ENCODE measurements at regions not wholly inside any gene's neighbourhood (a gene's known extent, or its start where the extent isn't known, plus 50 kb on each side); places are given as distances from the start of the nearest gene placed in this dataset.
"Not testable (repeated sequence)": the region's sequence is repeated elsewhere in the genome, so short reads cannot be mapped to it uniquely, and the experiment has no call there.

DNA sequence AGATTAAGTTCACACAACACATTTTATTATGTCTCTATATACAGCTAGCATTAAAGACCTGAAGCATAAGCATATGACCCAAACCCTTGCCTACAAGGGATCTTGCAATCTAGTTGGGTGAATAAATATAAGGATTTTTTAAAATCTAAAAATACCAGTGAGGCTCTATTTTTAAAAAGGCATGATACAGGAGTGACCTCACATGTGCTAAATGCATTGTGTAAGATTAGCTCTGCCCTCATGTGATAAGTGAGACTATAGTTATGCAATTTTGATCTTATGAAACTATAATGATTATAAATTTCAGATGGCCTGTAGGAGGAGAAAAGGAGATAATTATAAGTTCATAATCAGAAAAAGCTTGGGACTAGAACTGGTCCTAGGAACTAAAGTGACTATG is 451.0 kb upstream of the MAN1A1 start:
- intact Hi-C loops (cut with DNase I, micrococcal nuclease) = no loop called here
- Mint-ChIP-seq H3K4me3 (no peak overlapping the region), H3K9me3 (ENCODE audit: low read depth) (no peaks in the 10 kb centered on the region), H3K36me3 (ENCODE audit: low read depth) (no peaks in the 10 kb centered on the region), H3K27me3 (no peaks in the 10 kb centered on the region), H3K27ac (no peak overlapping the region), H3K4me1 (no peaks in the 10 kb centered on the region)
- no peak for DNase-seq
- ATAC-seq = no peak
- ChIA-PET CTCF (no interaction called here), POLR2A (no interaction called here)

DNA sequence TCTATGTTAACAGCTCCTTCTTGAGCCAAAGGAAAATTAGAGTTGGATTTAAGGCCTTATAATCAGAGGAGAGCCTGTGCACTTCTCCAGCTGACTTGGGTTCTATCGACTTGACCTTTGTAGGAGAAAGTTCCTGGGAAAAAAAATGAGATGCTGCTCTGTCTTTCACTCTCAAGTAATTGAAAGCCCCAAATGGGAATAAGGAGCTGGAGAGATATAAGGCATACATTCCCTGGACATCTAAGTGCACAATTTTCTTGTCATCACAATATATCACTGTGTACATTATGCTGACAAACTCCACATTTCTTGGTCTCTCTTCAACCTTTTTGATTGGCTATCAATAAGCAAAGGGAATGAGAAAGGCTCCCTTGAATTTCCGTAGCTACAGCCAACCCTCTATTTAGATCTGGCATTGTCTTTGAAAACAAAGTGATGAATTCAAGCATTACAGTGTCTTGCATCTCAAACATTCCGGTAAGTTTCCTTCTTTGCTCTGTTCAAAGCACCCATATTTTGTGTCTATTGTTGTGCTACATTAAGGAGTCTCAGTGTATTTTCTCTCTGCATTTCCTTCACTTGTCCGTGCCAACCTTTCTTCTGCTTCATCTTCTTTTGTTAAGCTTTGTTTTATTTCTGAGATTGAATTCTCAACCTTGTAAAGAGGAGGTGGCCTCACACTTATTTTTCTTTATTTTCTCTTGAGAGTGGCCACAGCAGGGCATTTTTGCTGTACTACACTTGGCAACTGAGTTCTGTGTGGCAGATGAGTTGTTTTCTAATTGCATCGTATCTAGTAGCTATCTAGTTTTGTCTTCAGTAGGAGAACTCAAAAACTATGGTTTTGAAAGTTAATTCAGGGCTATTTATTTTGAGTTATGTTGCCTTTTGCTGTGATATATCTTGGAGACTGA is 450.3 kb upstream of the MAN1A1 start:
- H3K27ac Mint-ChIP-seq = no peak overlapping the region
- H3K4me1 Mint-ChIP-seq = no peaks in the 10 kb centered on the region
- H3K36me3 Mint-ChIP-seq (ENCODE audit: low read depth) = no peaks in the 10 kb centered on the region
- no peaks in the 10 kb centered on the region for H3K27me3 Mint-ChIP-seq
- intact Hi-C loops (cut with DNase I, micrococcal nuclease) = no loop called here
- H3K4me3 Mint-ChIP-seq = no peak overlapping the region
- ChIA-PET CTCF (no interaction called here), POLR2A (no interaction called here)
- ATAC-seq (no peak), DNase-seq (no peak)
- no peaks in the 10 kb centered on the region for H3K9me3 Mint-ChIP-seq (ENCODE audit: low read depth)

DNA sequence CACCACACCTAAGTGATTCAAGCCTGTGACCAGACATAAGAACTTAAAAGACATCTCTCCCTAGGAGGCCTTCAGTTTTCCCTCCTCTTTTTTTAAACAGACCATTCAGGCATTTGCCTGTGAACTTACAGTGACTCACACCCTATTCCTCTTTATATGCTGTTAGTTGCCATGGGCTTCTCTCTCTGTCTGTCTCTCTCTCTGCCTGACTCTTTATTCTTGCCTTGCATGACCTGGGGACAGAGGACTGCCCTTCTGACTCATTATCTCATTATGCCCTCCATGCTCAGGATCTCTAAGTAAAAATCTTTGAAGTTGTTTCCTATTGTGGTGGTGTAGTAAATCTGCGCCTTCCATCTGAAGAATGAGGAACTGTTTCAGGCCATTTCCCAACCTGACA is 442.2 kb upstream of the MAN1A1 start:
- H3K4me3 Mint-ChIP-seq = no peak overlapping the region
- no peaks in the 10 kb centered on the region for H3K36me3 Mint-ChIP-seq (ENCODE audit: low read depth)
- no peak overlapping the region for H3K27ac Mint-ChIP-seq
- CTCF ChIA-PET = no interaction called here
- no peaks in the 10 kb centered on the region for H3K27me3 Mint-ChIP-seq
- H3K9me3 Mint-ChIP-seq (ENCODE audit: low read depth) = no peaks in the 10 kb centered on the region
- intact Hi-C loops (cut with DNase I, micrococcal nuclease) = no loop called here
- DNase-seq (no peak), ATAC-seq (no peak)
- POLR2A ChIA-PET = no interaction called here
- H3K4me1 Mint-ChIP-seq = no peaks in the 10 kb centered on the region

DNA sequence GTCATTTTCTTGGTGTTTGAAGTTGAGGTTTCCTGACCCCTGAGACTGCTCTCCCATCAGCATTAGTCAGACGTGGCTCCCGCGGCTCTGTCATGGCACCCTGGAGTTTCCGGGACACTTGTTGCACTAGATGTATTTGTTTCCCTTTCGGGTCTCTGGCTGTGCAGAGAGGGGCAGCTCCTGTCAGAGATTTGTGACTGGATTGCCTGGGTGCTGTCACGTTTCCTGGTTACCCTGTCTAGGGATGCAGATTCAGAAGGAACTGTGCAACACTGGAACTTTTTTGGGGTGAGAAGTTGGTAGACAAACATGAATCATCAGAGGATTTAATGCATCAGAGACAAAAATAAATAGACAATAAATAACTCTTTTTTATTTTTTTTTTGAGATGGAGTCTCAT is 431.8 kb upstream of the MAN1A1 start:
- intact Hi-C loops (cut with DNase I, micrococcal nuclease) = no loop called here
- DNase-seq = no peak
- ChIA-PET CTCF (no interaction called here), POLR2A (no interaction called here)
- Mint-ChIP-seq H3K27ac (no peak overlapping the region), H3K4me3 (no peak overlapping the region), H3K27me3 (peaks cover 4% of the 10 kb centered on the region), H3K36me3 (ENCODE audit: low read depth) (no peaks in the 10 kb centered on the region), H3K4me1 (no peaks in the 10 kb centered on the region), H3K9me3 (ENCODE audit: low read depth) (no peaks in the 10 kb centered on the region)
- ATAC-seq = no peak

DNA sequence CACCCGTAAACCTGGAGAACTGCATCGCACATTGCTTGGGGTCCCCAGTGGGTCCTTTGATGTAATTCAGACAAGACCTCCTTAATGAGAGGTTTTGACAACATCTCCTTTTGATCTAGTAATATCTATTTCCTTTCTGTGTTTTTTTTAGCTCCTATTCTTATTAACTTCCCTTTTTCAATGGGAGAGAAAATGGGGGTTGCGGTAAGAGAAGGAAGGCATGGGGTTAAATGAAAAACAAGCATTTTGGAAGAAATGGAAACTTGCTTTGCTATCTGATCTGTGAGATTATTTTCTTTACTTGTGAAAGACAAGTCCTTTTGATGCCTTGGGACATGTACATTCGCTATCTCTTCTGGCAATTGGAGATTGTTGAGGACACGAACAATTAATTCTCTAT is 418.6 kb upstream of the MAN1A1 start:
- H3K4me3 Mint-ChIP-seq = no peak overlapping the region
- H3K4me1 Mint-ChIP-seq = no peaks in the 10 kb centered on the region
- peaks cover 4% of the 10 kb centered on the region for H3K9me3 Mint-ChIP-seq (ENCODE audit: low read depth)
- ATAC-seq = no peak
- H3K27ac Mint-ChIP-seq = no peak overlapping the region
- H3K36me3 Mint-ChIP-seq (ENCODE audit: low read depth) = no peaks in the 10 kb centered on the region
- DNase-seq = no peak
- intact Hi-C loops (cut with DNase I, micrococcal nuclease) = no loop called here
- ChIA-PET CTCF (no interaction called here), POLR2A (no interaction called here)
- H3K27me3 Mint-ChIP-seq = peaks cover 8% of the 10 kb centered on the region

DNA sequence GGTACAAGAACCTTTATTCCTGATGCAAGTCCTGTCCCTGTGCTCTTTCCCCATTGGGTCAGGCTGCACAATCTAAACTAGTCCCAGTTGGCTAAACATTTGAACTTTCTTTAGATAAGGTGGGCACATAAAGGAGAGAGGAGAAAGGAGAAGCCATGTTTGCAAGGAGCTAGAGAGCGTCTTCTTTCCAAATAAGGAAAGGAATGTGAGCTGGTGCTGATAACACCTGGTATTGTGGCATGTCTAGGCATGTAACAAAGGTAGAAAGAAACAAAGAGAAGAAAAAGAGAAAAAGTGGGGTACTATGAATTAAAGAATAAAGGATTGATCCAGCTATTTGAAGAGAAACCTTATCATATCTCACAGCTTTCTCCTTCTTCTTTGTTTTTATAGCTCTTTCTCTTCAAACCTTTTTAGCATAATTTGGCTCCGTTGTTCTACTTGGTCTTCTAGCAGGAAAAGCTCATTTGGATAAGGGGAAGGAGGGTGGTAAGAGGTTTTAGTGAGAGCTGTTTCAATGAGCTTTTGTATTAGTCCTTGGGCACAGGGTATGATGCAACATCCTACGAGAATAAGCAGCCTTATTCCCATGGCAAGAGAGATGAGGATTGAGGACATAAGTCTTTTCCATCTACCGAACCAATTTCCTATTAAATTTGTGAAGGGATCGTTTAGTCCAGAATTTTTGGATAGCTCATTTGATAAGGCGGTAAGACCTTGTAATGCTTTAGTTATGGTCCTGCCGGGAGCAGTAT is 415.5 kb upstream of the MAN1A1 start:
- Mint-ChIP-seq H3K27ac (no peak overlapping the region), H3K9me3 (ENCODE audit: low read depth) (no peaks in the 10 kb centered on the region), H3K4me1 (no peaks in the 10 kb centered on the region), H3K4me3 (no peak overlapping the region), H3K36me3 (ENCODE audit: low read depth) (no peaks in the 10 kb centered on the region), H3K27me3 (peaks cover 8% of the 10 kb centered on the region)
- POLR2A ChIA-PET = no interaction called here
- CTCF ChIA-PET = interaction anchor here (0.7 kb wide), 1 partner anchor 616 kb away, joined by 3 read pairs; no protein-coding TSS in a partner anchor
- ATAC-seq = no peak
- intact Hi-C loops (cut with DNase I, micrococcal nuclease) = no loop called here
- no peak for DNase-seq

DNA sequence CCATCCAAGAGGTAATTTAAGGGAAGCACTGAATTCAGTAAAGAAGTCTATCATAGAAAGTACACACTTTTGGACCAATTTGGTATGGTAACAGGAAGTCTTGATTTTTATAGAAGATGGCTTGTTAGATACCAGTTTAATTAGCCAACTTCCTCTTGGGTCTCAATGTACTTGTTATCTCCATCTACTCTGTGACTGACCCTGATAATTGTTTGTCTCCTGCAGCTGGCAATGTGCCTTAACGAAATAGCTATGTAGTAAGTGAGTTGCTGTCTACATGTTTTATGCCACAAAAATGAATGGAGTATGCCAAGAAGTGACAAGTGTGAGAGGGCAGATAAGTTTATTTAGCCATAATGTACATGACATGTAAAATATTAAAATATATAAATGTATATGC is 410.5 kb upstream of the MAN1A1 start:
- ChIA-PET POLR2A (no interaction called here), CTCF (no interaction called here)
- ATAC-seq = no peak
- peaks cover 3% of the 10 kb centered on the region for H3K27me3 Mint-ChIP-seq
- DNase-seq = no peak
- no peaks in the 10 kb centered on the region for H3K36me3 Mint-ChIP-seq (ENCODE audit: low read depth)
- no peaks in the 10 kb centered on the region for H3K4me1 Mint-ChIP-seq
- H3K9me3 Mint-ChIP-seq (ENCODE audit: low read depth) = no peaks in the 10 kb centered on the region
- H3K4me3 Mint-ChIP-seq = no peak overlapping the region
- H3K27ac Mint-ChIP-seq = no peak overlapping the region
- intact Hi-C loops (cut with DNase I, micrococcal nuclease) = no loop called here

DNA sequence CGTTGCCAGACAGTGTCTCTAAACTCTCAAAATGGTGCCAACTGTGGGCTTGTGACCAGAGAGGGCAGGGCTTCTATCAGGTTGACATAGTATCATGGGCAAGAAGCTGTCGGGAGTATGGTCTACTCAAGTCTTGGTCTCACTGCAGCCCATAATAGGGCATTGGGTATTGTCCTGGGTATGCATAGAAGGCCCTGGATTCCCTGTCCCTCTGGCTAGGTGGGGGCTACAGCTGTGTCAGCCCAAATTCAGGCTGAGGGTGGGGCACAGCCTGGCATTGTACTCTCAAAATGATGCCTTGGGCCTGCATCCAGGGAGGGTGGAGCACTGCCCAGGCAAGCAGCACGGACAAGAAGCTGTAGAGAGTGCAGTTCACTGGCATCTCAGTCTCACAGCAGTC is 408.8 kb upstream of the MAN1A1 start:
- CTCF ChIA-PET = no interaction called here
- no peak overlapping the region for H3K4me3 Mint-ChIP-seq

DNA sequence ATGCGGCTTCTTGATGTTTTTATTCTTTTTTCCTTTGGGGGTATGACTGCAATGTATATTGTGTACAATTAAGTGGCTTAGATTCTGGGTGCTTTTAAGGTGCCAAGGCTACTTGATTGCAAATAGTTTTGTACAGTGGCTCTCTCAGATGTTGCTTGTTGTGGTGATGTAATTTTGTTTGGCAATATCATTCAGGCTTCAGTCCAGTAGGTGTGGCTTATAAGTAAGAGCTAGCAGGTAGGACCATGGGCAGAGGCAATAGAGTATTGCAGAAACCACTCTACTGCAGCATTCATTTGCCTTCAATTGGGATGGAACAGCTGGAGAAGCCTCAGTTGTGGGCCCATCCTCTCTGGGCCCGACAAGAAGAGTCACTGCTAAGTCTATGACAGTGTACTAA is 407.9 kb upstream of the MAN1A1 start:
- H3K9me3 Mint-ChIP-seq (ENCODE audit: low read depth) = no peaks in the 10 kb centered on the region
- POLR2A ChIA-PET = no interaction called here
- CTCF ChIA-PET = no interaction called here

More for the DNA sequence above, 408.8 kb upstream of the MAN1A1 start:
- POLR2A ChIA-PET = no interaction called here
- H3K4me1 Mint-ChIP-seq = no peaks in the 10 kb centered on the region
- no peak for ATAC-seq
- no peaks in the 10 kb centered on the region for H3K9me3 Mint-ChIP-seq (ENCODE audit: low read depth)
- H3K36me3 Mint-ChIP-seq (ENCODE audit: low read depth) = no peaks in the 10 kb centered on the region
- no peak overlapping the region for H3K27ac Mint-ChIP-seq
- H3K27me3 Mint-ChIP-seq = peaks cover 2% of the 10 kb centered on the region
- intact Hi-C loops (cut with DNase I, micrococcal nuclease) = no loop called here
- DNase-seq = no peak

DNA sequence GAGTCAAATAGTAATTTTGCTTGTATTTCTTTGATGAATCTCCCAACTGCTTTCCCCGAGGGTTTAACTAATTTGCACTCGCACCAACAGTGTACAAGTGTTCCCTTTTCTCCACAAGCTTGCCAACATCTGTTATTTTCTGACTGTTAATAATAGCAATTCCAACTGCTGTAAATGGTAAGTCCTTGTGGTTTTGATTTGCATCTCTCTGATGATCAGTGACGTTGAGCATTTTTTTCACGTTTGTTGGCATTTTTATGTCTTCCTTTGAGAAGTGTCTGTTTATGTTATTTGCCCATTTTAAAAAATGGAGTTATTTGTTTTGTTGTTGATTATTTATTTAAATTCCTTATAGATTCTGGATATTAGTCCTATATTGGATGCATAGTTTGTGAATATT is 399.8 kb upstream of the MAN1A1 start:
- ATAC-seq (no peak), DNase-seq (no peak)
- no peaks in the 10 kb centered on the region for H3K4me1 Mint-ChIP-seq
- ChIA-PET POLR2A (no interaction called here), CTCF (no interaction called here)
- no peak overlapping the region for H3K27ac Mint-ChIP-seq
- no peaks in the 10 kb centered on the region for H3K9me3 Mint-ChIP-seq (ENCODE audit: low read depth)
- intact Hi-C loops (cut with DNase I, micrococcal nuclease) = no loop called here
- H3K27me3 Mint-ChIP-seq = peaks cover 2% of the 10 kb centered on the region
- H3K36me3 Mint-ChIP-seq (ENCODE audit: low read depth) = no peaks in the 10 kb centered on the region
- H3K4me3 Mint-ChIP-seq = no peak overlapping the region

More for the DNA sequence above, 407.9 kb upstream of the MAN1A1 start:
- H3K27ac Mint-ChIP-seq = no peak overlapping the region
- H3K4me1 Mint-ChIP-seq = no peaks in the 10 kb centered on the region
- no peak overlapping the region for H3K4me3 Mint-ChIP-seq
- ATAC-seq (no peak), DNase-seq (no peak)
- intact Hi-C loops (cut with DNase I, micrococcal nuclease) = no loop called here
- no peaks in the 10 kb centered on the region for H3K36me3 Mint-ChIP-seq (ENCODE audit: low read depth)
- H3K27me3 Mint-ChIP-seq = peaks cover 2% of the 10 kb centered on the region

DNA sequence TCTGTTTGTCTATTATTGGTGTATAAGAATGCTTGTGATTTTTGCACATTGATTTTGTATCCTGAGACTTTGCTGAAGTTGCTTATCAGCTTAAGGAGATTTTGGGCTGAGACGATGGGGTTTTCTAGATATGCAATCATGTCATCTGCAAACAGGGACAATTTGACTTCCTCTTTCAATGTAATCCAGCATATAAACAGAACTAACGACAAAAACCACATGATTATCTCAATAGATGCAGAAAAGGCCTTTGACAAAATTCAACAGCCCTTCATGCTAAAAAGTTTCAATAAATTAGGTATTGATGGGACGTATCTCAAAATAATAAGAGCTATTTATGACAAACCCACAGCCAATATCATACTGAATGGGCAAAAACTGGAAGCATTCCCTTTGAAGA is 399.0 kb upstream of the MAN1A1 start:
- H3K4me3 Mint-ChIP-seq; POLR2A ChIA-PET; ATAC-seq; H3K4me1 Mint-ChIP-seq; H3K36me3 Mint-ChIP-seq (ENCODE audit: low read depth); H3K27ac Mint-ChIP-seq; CTCF ChIA-PET; intact Hi-C loops (cut with DNase I, micrococcal nuclease); DNase-seq; H3K9me3 Mint-ChIP-seq (ENCODE audit: low read depth); H3K27me3 Mint-ChIP-seq: not testable (repeated sequence)

DNA sequence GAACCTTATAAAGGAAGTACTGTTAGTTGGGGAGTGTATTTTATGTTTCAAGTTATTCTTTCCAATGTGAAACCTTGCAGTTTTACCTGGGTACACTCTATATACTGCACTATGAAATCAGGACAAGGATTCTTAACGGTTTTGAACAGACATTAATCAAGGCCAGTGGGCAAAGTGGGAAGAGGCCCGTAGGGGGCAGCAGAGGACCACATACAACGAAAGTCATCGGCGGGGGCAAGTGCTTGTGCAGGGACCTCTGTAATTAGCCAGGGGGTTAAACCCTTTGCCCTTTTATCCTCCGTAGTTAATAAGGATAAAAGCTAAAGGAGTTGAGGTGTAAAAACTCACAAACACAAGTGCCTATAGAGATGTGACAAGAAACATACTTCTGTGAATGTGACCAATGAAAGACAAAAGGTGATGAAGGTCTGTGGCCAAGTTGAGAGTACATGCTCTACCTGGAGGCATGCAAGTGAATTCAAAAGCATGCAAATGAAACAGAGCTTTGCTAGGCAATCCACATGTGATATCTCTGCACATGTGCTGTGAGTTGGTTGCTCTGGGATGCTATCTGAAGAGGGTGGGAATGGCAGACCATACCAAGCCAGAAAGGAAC is 392.7 kb upstream of the MAN1A1 start:
- Mint-ChIP-seq H3K4me1 (no peaks in the 10 kb centered on the region), H3K9me3 (ENCODE audit: low read depth) (no peaks in the 10 kb centered on the region), H3K36me3 (ENCODE audit: low read depth) (no peaks in the 10 kb centered on the region), H3K4me3 (no peak overlapping the region), H3K27me3 (peaks cover 6% of the 10 kb centered on the region), H3K27ac (no peak overlapping the region)
- CTCF ChIA-PET = interaction anchor here (0.5 to 1.3 kb wide), 7 partner anchors 46 to 743 kb away, joined by 3 to 4 read pairs (median 3); no protein-coding TSS in a partner anchor
- POLR2A ChIA-PET = no interaction called here
- intact Hi-C loops (cut with DNase I, micrococcal nuclease) = loop anchor here (1.0 to 5.0 kb wide), 6 partner anchors 235 to 1565 kb away; no protein-coding TSS in a partner anchor
- DNase-seq (peak; percentile 79), ATAC-seq (peak; percentile 74)
